ENCODE measurements at regions not wholly inside any gene's neighbourhood (a gene's known extent, or its start where the extent isn't known, plus 50 kb on each side); places are given as distances from the start of the nearest gene placed in this dataset.
"Not testable (repeated sequence)": the region's sequence is repeated elsewhere in the genome, so short reads cannot be mapped to it uniquely, and the experiment has no call there.

GRCh38 chr4:14920237-14920636 is 82.0 kb upstream of the CPEB2 start:
- DNase-seq (ENCODE audit: low spot score) = no peak

GRCh38 chr4:14920759-14921320 is 81.4 kb upstream of the CPEB2 start:
- DNase-seq (ENCODE audit: low spot score) = no peak

- DNase-seq (ENCODE audit: low spot score) = not testable (repeated sequence)
These were observed 80.5 kb upstream of the CPEB2 start for GRCh38 chr4:14921781-14922180.

GRCh38 chr4:14924076-14924811 is 78.0 kb upstream of the CPEB2 start:
- DNase-seq (ENCODE audit: low spot score) = no peak

GRCh38 chr4:14924812-14925344 is 77.4 kb upstream of the CPEB2 start:
- DNase-seq (ENCODE audit: low spot score) = no peak

GRCh38 chr4:14925471-14925870 is 76.8 kb upstream of the CPEB2 start:
- DNase-seq (ENCODE audit: low spot score) = no peak

- no peak for DNase-seq (ENCODE audit: low spot score)
These were observed 75.9 kb upstream of the CPEB2 start for GRCh38 chr4:14926368-14926767.

- DNase-seq (ENCODE audit: low spot score) = no peak
These were observed 74.2 kb upstream of the CPEB2 start for GRCh38 chr4:14928035-14928434.

- no peak for DNase-seq (ENCODE audit: low spot score)
These were observed 72.6 kb upstream of the CPEB2 start for GRCh38 chr4:14929669-14930068.

GRCh38 chr4:14934704-14935390 is 67.4 kb upstream of the CPEB2 start:
- no peak for DNase-seq (ENCODE audit: low spot score)

GRCh38 chr4:14943749-14944148 is 58.5 kb upstream of the CPEB2 start:
- no peak for DNase-seq (ENCODE audit: low spot score)

GRCh38 chr4:14952352-14952751 is 49.9 kb upstream of the CPEB2 start:
- no peak for DNase-seq (ENCODE audit: low spot score)

Data from ecto neural progenitor cell (in vitro differentiated cells).